ENCODE measurements at regions not wholly inside any gene's neighbourhood (a gene's known extent, or its start where the extent isn't known, plus 50 kb on each side); places are given as distances from the start of the nearest gene placed in this dataset.

DNA sequence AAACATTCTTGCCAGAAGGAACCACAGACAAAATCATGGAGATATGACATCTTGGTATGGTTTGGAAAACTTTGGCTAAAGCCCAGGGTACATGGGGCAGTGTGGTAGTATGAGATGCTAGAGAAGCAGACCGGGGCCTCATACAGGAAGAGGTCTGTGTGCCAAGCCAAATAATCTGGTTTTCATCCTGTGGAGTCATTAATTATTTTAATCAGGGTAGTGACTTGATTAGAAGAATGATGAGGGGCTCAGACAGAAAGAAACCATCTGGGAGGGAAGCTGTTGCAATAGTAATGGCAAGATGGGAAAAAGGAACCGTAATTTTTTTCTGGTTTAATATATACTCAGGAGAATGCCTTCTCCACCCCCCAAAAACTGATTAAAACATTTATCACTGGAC lies 318.0 kb downstream of the BRINP2 start:
- TF ChIP-seq, protein P1, sequence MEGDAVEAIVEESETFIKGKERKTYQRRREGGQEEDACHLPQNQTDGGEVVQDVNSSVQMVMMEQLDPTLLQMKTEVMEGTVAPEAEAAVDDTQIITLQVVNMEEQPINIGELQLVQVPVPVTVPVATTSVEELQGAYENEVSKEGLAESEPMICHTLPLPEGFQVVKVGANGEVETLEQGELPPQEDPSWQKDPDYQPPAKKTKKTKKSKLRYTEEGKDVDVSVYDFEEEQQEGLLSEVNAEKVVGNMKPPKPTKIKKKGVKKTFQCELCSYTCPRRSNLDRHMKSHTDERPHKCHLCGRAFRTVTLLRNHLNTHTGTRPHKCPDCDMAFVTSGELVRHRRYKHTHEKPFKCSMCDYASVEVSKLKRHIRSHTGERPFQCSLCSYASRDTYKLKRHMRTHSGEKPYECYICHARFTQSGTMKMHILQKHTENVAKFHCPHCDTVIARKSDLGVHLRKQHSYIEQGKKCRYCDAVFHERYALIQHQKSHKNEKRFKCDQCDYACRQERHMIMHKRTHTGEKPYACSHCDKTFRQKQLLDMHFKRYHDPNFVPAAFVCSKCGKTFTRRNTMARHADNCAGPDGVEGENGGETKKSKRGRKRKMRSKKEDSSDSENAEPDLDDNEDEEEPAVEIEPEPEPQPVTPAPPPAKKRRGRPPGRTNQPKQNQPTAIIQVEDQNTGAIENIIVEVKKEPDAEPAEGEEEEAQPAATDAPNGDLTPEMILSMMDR (conservative IDR thresholded peaks at IDR 0.05) = no peak
- H3K27ac ChIP-seq = no peak overlapping the region

DNA sequence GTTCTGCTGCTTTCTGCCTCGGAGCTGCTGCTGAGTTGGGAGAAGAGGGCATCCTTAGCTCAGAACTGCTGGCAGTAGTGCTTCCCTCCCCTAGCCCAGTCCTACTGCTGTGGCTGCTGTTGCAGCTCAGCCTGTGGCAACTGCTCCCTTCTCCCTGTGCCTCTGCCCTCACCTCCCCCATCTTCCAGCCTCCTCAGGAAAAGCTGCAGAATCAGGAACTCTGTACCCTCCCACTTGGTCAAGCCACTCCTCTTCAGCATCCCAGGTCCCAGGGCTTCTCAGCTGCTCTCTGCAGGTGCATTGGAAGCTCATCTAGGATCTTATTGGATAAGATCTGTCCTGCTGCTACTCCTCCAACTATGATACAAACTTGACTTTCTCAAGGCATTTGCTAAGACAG lies 316.7 kb downstream of the BRINP2 start:
- TF ChIP-seq, protein P1 (conservative IDR thresholded peaks at IDR 0.05) = no peak
- no peak overlapping the region for H3K27ac ChIP-seq

DNA sequence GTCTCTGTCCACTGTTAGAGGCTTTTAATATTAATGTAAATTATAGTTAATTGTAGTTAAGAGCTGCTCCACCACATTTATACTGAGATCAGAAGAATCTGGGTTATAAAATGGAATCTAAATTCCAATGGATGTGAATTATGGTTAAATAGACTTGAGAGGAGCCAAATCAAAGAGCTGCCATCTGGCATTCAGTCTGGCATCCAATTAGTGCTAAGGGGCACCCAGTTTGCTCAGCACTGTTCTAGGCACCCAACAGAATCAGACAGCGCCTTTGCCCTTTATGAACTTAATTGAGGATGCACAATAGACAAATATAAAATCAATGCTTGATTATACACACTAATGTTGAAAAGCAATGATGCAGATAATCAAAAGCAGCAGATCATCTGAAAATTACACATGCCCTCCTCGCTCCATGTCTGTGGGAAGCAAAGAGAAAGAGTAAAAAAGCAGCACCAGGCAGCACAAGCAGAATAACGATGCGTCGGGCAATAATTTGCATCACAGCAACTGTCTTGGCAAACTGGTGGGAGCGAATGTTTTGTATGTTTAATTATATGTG lies 310.1 kb downstream of the BRINP2 start:
- TF ChIP-seq, protein P1 (conservative IDR thresholded peaks at IDR 0.05) = no peak
- H3K27ac ChIP-seq = no peak overlapping the region

DNA sequence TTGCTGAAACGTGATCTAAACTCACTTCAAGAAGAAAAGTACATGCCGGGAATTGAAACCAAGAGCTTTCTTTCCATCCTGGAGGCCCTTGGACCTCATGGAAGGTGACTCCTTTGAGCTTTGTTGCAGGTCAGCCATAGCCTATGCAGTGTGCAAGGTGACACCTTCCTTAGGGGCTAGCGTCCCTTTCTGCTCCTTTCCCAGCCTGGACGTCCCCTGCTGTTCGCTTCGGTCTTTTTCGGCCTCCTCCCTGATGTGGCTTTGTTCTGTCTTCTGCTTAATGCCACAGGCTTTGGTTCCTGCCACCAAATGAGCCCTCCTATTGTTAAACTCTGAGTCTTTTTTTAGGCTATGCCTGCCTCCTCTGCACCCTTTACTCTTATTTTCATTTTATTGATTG lies 308.8 kb downstream of the BRINP2 start:
- no peak overlapping the region for H3K27ac ChIP-seq
- TF ChIP-seq, protein P1 (conservative IDR thresholded peaks at IDR 0.05) = no peak

DNA sequence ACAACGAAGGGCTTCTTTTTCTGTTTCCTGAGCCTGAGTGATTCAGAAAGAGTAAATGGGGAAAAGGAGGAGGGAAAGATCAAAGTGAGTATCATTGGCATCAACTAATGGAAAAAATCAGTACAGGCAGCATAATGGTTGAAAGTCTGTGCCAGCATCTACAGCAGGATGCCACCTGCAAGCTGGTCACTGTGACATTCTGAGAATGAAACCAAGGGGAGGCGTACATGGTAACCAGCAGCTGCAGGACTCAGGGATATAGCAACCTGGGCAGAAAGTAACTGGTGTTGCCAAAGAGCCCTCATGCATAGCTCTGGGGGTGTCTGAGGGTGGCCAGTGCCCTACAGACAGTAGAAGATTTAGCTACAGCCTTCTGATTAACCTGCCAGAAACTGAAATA lies 305.9 kb downstream of the BRINP2 start:
- no peak overlapping the region for H3K27ac ChIP-seq
- TF ChIP-seq, protein P1 (conservative IDR thresholded peaks at IDR 0.05) = no peak

DNA sequence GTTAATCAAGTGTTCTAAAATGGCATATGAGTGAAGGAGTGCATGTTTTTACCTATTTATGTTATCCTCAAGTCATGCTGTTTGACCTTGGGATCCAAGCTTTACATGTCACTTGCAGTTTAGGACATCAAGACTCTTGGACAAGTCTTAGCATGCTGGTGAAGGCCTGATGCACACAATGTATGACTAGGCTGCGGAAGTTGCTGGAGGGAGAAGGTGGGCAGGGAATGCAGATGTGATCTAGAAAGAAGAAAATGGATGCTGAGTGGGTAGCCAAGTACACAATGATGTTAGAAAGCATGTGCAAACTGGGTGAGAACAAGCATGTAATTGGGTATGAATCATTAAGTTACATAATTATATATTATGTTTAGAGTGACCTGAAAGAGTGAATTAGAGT lies 301.8 kb downstream of the BRINP2 start:
- no peak overlapping the region for H3K27ac ChIP-seq

DNA sequence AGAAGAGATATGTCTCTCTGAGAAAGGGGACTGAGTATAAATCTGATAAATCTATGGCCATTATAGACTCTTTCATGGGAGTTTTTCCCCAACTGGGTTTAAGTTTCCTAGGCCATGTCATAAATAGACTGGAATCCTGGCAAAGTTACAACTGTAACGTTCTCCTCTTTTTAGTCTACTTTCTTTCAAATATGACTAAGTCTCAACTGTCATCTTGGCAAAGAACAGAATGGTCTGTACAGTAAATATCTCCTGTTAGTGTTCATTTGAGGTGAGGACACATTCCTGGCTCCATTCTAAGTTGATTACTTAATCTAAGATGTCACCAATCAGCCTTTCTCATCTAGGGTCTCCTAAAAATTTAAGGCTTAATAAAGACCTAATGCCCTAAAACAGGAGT lies 300.5 kb downstream of the BRINP2 start:
- H3K27ac ChIP-seq = no peak overlapping the region
- TF ChIP-seq, protein P1 (conservative IDR thresholded peaks at IDR 0.05) = no peak

More for the DNA sequence above, 301.8 kb downstream of the BRINP2 start:
- TF ChIP-seq, protein P1 (conservative IDR thresholded peaks at IDR 0.05) = no peak
